H1 (cell line): ENCODE measurements at regions not wholly inside any gene's neighbourhood (a gene's known extent, or its start where the extent isn't known, plus 50 kb on each side); places are given as distances from the start of the nearest gene placed in this dataset.

Source experiments
- CHD2 ChIP-seq: IDR thresholded peaks from 2 replicates; pipeline ENCODE4 v1.6.1; 2012; ENCODE audit warnings: low read length, improper control_type of control experiment
- HDAC2 ChIP-seq, 2 experiments: fragments of 300-600 bp in 1 of 2; sonication (generic) in 1 of 2; IDR thresholded peaks; 2 replicates each; pipeline ENCODE4 v1.6.1; 2011 to 2012; ENCODE audit warnings: low read depth in 2 of 2, low read length in 2 of 2, mild to moderate bottlenecking in 2 of 2, moderate library complexity in 2 of 2, borderline replicate concordance in 1 of 2, inconsistent platforms in 1 of 2
- JUN ChIP-seq: IDR thresholded peaks from 2 replicates; pipeline ENCODE4 v1.6.1; 2011; ENCODE audit warnings: low read depth, mild to moderate bottlenecking, improper control_type of control experiment, low read length
- RAD21 ChIP-seq, 2 experiments: IDR thresholded peaks in 1 of 2; conservative IDR thresholded peaks in 1 of 2; 2 replicates each; pipeline ENCODE4 v1.6.1; 2011; ENCODE audit warnings: low read depth in 2 of 2, low read length in 2 of 2, improper control_type of control experiment in 1 of 2, inconsistent platforms in 1 of 2, mild to moderate bottlenecking in 1 of 2, moderate library complexity in 1 of 2
- TBP ChIP-seq: IDR thresholded peaks from 2 replicates; pipeline ENCODE4 v1.6.1; 2011; ENCODE audit warnings: low read depth, low read length, improper control_type of control experiment
- TF ChIP-seq, protein P1 (sequence below): fragments of 300-600 bp; sonication (generic); IDR thresholded peaks from 2 replicates; pipeline ENCODE4 v1.7.1; 2012; ENCODE audit warnings: low read length, moderate library complexity, mild to moderate bottlenecking, inconsistent platforms; ENCODE audit not compliant: insufficient replicate concordance
- TF ChIP-seq, protein P2 (sequence below), 3 experiments: IDR thresholded peaks; 1 replicate in 2 of 3; 2 replicates in 1 of 3; pipeline versions ENCODE4 v1.5.1 to v1.6.1; 2011; ENCODE audit warnings: low read length in 3 of 3, mild to moderate bottlenecking in 3 of 3, inconsistent platforms in 2 of 3, low read depth in 1 of 3, moderate library complexity in 1 of 3; ENCODE audit not compliant: insufficient read depth in 1 of 3; ENCODE audit errors: control extremely low read depth in 1 of 3
- TF ChIP-seq, protein P3 (sequence below): IDR thresholded peaks from 2 replicates; pipeline ENCODE4 v1.6.1; 2012; ENCODE audit warnings: inconsistent platforms

DNA sequence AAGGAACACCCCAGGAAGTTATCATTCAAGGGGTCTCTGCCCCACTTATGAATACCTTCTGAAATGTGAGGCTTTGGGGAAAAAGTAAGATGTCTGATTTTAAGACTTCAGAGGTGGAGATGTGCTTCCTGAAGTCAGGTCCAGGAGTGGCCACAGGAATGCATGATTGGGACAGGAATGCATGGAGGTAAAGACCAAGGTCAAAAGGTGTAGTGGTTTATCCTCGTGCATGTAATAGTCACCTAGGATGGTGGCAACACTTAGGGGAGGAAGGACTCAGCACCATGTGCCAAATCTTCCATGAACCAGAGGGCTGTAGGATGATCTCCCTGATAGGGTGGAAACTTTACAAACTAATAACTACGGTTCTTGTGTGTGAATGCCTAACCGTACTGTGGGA is 217.3 kb downstream of the C12orf75 start (continued):
- TF ChIP-seq, protein P1, sequence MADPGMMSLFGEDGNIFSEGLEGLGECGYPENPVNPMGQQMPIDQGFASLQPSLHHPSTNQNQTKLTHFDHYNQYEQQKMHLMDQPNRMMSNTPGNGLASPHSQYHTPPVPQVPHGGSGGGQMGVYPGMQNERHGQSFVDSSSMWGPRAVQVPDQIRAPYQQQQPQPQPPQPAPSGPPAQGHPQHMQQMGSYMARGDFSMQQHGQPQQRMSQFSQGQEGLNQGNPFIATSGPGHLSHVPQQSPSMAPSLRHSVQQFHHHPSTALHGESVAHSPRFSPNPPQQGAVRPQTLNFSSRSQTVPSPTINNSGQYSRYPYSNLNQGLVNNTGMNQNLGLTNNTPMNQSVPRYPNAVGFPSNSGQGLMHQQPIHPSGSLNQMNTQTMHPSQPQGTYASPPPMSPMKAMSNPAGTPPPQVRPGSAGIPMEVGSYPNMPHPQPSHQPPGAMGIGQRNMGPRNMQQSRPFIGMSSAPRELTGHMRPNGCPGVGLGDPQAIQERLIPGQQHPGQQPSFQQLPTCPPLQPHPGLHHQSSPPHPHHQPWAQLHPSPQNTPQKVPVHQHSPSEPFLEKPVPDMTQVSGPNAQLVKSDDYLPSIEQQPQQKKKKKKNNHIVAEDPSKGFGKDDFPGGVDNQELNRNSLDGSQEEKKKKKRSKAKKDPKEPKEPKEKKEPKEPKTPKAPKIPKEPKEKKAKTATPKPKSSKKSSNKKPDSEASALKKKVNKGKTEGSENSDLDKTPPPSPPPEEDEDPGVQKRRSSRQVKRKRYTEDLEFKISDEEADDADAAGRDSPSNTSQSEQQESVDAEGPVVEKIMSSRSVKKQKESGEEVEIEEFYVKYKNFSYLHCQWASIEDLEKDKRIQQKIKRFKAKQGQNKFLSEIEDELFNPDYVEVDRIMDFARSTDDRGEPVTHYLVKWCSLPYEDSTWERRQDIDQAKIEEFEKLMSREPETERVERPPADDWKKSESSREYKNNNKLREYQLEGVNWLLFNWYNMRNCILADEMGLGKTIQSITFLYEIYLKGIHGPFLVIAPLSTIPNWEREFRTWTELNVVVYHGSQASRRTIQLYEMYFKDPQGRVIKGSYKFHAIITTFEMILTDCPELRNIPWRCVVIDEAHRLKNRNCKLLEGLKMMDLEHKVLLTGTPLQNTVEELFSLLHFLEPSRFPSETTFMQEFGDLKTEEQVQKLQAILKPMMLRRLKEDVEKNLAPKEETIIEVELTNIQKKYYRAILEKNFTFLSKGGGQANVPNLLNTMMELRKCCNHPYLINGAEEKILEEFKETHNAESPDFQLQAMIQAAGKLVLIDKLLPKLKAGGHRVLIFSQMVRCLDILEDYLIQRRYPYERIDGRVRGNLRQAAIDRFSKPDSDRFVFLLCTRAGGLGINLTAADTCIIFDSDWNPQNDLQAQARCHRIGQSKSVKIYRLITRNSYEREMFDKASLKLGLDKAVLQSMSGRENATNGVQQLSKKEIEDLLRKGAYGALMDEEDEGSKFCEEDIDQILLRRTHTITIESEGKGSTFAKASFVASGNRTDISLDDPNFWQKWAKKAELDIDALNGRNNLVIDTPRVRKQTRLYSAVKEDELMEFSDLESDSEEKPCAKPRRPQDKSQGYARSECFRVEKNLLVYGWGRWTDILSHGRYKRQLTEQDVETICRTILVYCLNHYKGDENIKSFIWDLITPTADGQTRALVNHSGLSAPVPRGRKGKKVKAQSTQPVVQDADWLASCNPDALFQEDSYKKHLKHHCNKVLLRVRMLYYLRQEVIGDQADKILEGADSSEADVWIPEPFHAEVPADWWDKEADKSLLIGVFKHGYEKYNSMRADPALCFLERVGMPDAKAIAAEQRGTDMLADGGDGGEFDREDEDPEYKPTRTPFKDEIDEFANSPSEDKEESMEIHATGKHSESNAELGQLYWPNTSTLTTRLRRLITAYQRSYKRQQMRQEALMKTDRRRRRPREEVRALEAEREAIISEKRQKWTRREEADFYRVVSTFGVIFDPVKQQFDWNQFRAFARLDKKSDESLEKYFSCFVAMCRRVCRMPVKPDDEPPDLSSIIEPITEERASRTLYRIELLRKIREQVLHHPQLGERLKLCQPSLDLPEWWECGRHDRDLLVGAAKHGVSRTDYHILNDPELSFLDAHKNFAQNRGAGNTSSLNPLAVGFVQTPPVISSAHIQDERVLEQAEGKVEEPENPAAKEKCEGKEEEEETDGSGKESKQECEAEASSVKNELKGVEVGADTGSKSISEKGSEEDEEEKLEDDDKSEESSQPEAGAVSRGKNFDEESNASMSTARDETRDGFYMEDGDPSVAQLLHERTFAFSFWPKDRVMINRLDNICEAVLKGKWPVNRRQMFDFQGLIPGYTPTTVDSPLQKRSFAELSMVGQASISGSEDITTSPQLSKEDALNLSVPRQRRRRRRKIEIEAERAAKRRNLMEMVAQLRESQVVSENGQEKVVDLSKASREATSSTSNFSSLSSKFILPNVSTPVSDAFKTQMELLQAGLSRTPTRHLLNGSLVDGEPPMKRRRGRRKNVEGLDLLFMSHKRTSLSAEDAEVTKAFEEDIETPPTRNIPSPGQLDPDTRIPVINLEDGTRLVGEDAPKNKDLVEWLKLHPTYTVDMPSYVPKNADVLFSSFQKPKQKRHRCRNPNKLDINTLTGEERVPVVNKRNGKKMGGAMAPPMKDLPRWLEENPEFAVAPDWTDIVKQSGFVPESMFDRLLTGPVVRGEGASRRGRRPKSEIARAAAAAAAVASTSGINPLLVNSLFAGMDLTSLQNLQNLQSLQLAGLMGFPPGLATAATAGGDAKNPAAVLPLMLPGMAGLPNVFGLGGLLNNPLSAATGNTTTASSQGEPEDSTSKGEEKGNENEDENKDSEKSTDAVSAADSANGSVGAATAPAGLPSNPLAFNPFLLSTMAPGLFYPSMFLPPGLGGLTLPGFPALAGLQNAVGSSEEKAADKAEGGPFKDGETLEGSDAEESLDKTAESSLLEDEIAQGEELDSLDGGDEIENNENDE: no peak
- TF ChIP-seq HDAC2 (IDR thresholded peaks at IDR 0.05; ENCODE audit: borderline replicate concordance in 1 of 2, low read depth in 2 of 2, low read length in 2 of 2) (no peak), JUN (no peak), RAD21 (IDR thresholded peaks at IDR 0.05 in 1 of 2, conservative IDR thresholded peaks at IDR 0.05 in 1 of 2; ENCODE audit: low read depth in 2 of 2, low read length in 2 of 2) (no peak), TBP (no peak), CHD2 (no peak)
- TF ChIP-seq, protein P2, sequence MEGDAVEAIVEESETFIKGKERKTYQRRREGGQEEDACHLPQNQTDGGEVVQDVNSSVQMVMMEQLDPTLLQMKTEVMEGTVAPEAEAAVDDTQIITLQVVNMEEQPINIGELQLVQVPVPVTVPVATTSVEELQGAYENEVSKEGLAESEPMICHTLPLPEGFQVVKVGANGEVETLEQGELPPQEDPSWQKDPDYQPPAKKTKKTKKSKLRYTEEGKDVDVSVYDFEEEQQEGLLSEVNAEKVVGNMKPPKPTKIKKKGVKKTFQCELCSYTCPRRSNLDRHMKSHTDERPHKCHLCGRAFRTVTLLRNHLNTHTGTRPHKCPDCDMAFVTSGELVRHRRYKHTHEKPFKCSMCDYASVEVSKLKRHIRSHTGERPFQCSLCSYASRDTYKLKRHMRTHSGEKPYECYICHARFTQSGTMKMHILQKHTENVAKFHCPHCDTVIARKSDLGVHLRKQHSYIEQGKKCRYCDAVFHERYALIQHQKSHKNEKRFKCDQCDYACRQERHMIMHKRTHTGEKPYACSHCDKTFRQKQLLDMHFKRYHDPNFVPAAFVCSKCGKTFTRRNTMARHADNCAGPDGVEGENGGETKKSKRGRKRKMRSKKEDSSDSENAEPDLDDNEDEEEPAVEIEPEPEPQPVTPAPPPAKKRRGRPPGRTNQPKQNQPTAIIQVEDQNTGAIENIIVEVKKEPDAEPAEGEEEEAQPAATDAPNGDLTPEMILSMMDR (IDR thresholded peaks at IDR 0.05; ENCODE audit: control extremely low read depth in 1 of 3, insufficient read depth in 1 of 3, low read depth in 1 of 3, low read length in 3 of 3): no peak
- TF ChIP-seq, protein P3, sequence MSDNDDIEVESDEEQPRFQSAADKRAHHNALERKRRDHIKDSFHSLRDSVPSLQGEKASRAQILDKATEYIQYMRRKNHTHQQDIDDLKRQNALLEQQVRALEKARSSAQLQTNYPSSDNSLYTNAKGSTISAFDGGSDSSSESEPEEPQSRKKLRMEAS: no peak
